GM13977 (cell line): ENCODE measurements at regions not wholly inside any gene's neighbourhood (a gene's known extent, or its start where the extent isn't known, plus 50 kb on each side); places are given as distances from the start of the nearest gene placed in this dataset.

ENCODE experiments used
- DNase-seq: peaks from one replicate; pipeline ENCODE4 v3.0.0; 2012; ENCODE audit warnings: low spot score
- in situ Hi-C: fragments of 300-500 bp; cut with MboI; formaldehyde crosslinking; loops from one replicate; pipeline ENCODE4 v1.12.0; 2022; ENCODE audit warnings: low sequenced_read_pairs, low pct_unique_long_range_greater_than_20kb, mixed read lengths, inconsistent platforms; ENCODE audit not compliant: unreplicated experiment
- TF ChIP-seq, protein P1 (sequence below): IDR thresholded peaks from 2 replicates; pipeline ENCODE4 v1.5.1; 2012; ENCODE audit warnings: mild to moderate bottlenecking, control low read depth; ENCODE audit not compliant: insufficient read depth; ENCODE audit errors: extremely low read depth, missing control alignments

DNA sequence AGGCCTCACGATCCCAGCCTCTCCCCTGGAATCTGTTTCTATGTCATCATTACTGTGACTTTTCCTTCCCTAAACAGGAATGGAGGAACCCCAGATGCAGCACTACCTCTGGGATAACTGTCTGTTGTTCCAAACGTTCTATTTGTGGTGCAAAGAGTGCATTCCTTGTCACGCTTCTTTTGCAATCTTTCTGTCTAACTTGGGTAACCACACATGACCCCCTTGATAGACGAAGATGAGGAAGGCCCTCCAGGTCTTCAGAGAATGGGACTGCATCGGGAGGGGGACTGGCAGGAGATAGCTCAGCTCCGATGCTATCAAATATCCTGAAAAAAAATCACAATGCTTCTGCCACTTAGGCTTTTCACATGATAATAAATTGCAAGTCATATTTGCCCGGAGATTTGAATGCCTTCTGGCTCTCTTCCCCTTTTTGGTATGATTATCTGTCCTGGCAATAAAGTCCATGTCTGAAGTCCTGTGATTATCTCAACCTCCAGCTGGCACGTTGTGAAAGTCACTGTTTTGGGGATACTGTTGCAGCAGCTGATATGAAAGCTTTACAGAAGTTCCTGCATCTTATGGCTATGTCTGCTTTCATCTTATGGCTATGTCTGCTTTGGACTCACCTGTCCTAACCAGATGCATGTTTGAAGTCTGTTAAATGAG, 148.7 kb upstream of the LMO4 start:
- in situ Hi-C loops = no loop called here
- DNase-seq = no peak
- TF ChIP-seq, protein P1, sequence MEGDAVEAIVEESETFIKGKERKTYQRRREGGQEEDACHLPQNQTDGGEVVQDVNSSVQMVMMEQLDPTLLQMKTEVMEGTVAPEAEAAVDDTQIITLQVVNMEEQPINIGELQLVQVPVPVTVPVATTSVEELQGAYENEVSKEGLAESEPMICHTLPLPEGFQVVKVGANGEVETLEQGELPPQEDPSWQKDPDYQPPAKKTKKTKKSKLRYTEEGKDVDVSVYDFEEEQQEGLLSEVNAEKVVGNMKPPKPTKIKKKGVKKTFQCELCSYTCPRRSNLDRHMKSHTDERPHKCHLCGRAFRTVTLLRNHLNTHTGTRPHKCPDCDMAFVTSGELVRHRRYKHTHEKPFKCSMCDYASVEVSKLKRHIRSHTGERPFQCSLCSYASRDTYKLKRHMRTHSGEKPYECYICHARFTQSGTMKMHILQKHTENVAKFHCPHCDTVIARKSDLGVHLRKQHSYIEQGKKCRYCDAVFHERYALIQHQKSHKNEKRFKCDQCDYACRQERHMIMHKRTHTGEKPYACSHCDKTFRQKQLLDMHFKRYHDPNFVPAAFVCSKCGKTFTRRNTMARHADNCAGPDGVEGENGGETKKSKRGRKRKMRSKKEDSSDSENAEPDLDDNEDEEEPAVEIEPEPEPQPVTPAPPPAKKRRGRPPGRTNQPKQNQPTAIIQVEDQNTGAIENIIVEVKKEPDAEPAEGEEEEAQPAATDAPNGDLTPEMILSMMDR = no peak

DNA sequence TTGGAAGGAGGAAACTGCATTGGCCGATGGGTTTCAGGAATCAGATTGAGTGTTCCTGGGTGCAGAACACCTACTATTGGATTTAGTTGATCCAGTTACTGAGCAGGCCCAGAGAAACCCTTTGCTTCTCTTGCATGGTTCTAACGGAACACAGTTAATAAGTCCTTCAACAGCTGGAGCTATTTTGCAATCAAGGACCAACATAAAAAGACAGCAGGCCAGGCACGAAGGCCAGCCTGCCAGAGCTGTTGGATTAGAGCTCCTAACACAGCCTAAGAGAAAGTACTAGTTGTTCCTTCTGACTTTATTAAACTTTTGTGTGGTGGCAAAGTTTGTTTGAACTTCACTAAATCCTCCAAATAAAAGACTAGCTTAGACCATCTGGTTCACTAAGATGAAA, 148.0 kb upstream of the LMO4 start:
- TF ChIP-seq, protein P1 = no peak
- DNase-seq = no peak
- in situ Hi-C loops = no loop called here

DNA sequence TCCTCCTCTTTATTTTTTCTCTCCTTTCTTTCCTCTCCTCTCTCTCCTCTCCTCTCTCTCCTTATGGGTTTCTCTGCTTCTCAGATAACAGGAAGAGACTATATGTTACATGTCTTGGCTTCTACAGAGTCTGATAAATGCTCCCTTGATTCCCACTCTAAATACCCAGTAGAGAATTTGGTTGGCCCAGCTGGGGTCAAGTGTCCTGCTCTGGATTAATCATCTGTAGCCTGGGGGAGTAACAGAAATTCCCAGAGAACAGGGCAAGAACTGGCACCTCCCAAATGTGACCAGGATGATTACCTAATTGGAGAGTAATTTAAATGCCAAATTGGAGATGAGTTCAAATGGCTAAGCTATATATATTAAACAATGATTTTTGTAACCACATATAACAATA, 146.1 kb upstream of the LMO4 start:
- DNase-seq = no peak
- in situ Hi-C loops = no loop called here
- TF ChIP-seq, protein P1 = no peak

DNA sequence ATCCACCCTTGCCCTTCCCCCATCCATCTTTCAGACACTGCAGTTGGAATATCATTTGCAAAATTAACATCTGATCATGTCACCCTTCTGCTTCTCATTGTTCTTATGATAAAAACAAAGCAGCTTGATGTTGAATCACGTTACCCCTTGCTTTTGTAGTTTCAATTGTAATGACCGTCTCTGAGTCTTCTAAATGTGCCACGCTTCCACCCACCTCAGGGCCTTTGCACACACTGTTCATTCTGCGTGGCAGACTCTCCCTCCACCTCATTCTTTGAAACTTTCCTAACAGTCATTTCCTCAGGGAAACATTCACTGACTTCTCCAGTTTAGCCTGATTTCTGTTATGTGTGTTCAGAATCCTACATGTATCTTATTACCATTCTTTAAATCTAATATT, 143.6 kb upstream of the LMO4 start:
- in situ Hi-C loops = no loop called here
- TF ChIP-seq, protein P1 = no peak
- no peak for DNase-seq

DNA sequence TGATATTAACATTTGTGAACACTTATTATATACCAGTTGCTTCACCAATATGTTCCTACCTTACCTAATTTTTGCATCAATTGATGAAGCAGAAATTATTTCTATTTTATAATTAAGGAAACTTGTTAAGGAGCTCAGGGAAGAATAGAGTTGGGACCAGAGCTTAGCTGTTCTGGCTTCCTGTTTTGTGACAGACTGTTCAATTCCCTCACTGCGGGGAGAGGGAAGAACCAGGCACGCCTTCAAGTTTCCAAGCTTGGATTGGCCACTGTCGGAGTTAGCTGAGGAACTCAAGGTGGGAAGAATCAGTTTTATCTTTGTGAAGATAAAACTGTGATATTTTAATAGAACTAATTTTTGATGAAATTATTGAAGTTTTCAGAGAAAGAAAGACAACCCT, 142.3 kb upstream of the LMO4 start:
- TF ChIP-seq, protein P1 = no peak
- no peak for DNase-seq
- in situ Hi-C loops = no loop called here

DNA sequence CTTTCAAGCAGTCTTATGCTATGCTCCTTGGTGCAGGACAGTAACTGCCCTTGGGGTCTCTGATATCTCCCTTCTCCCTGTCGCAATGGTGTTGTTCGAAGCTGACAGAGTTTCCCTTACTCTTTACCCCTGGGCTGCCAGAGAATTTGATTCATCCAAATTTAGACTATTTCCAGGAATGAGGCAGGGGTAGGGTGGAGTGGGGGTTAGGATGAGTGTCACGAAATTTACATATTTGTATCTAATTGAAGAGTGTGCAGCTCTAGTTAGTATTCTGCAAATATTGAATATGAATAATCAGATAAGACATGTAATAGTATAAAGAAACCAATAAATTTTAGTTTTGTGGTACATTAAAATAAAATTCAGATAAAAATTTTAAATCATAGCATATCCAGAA, 140.0 kb upstream of the LMO4 start:
- in situ Hi-C loops = no loop called here
- no peak for DNase-seq
- TF ChIP-seq, protein P1 = no peak

DNA sequence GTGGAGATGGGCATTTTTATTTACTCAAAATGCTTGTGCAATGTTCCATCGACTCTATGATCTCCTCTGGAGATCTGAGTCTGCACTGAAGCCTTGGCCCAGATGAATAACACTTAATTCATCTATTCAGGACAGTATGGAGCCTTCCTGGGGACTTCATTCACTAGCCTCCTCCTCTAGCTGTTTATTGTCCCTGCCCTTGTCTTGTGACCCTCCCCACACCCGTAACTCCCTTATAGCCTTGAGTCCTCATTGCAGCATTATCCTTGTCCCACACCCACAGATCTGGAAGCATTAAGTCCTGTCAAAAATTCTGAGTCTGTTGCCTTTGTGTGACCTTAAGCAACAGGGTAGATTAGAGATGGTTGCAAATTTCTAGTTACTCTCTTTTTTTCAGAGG, 138.3 kb upstream of the LMO4 start:
- TF ChIP-seq, protein P1 = no peak
- in situ Hi-C loops = no loop called here
- no peak for DNase-seq
